Skeletal muscle satellite cell (primary cell): ENCODE measurements at regions not wholly inside any gene's neighbourhood (a gene's known extent, or its start where the extent isn't known, plus 50 kb on each side); places are given as distances from the start of the nearest gene placed in this dataset.

ENCODE experiments used
- H3K27me3 ChIP-seq: 2 replicates; pipeline ENCODE4 v1.7.0; 2013; ENCODE audit warnings: low read length; ENCODE audit not compliant: control insufficient read depth, insufficient read depth
- H3K36me3 ChIP-seq: 2 replicates; pipeline ENCODE4 v1.7.0; 2013; ENCODE audit warnings: mild to moderate bottlenecking, control low read depth, low read length; ENCODE audit not compliant: insufficient read depth
- H3K4me1 ChIP-seq: 2 replicates; pipeline ENCODE4 v1.7.0; 2013; ENCODE audit warnings: low read length; ENCODE audit not compliant: control insufficient read depth, insufficient read depth
- H3K4me2 ChIP-seq: 2 replicates; pipeline ENCODE4 v1.7.0; 2013; ENCODE audit warnings: mild to moderate bottlenecking, low read length
- H3K4me3 ChIP-seq: 2 replicates; pipeline ENCODE4 v1.7.0; 2013; ENCODE audit warnings: low read length
- H3K9ac ChIP-seq: 2 replicates; pipeline ENCODE4 v1.7.0; 2013; ENCODE audit warnings: mild to moderate bottlenecking, low read depth, low read length, moderate library complexity
- H3K9me3 ChIP-seq: replicated peaks from 2 replicates; pipeline ENCODE4 v1.7.0; 2013; ENCODE audit warnings: mild to moderate bottlenecking, control low read depth, low read length

DNA sequence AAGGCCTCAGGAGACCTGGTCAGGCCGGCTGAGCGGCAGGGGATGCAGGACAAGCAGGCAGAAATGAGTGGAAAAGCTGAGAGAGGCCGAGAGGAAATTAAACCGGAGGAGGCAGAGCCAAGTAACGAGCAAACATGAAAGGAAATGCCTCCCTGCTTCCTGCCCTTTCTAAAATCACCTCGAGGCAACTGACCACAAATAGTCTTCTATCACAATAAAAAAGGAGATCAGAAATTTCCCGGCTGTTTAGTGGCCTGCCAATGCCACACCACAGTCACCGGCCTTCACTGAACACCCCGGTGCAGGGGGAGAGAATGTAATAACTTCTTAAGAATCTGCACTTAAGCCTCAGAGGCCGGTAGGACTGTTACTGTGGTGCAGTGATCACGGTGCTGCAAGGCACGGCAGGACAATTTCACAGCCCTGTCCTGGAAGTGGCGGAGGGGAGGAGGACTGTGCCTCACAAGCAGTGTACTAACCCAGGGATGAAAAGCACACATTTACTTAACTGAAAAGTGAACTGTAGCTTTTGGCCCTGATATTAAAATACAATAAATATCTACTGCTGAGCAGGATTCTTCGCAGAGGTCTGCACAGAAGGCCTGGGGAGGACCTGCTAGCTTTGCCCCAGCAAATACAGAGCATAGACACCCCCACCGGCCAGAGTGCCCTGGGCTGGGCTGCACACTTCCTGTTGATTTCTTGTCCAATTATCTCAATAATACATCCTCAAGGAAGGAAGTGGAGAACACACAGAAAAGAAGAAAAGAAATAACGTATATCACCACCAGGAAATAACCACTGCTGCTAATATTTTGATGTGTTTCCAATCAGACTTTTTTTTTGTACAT lies 183.5 kb upstream of the NSMCE3 start:
- Histone ChIP-seq H3K27me3 (no peaks in the 10 kb centered on the region), H3K4me1 (no peaks in the 10 kb centered on the region), H3K4me2 (no peak overlapping the region), H3K9me3 (no peaks in the 10 kb centered on the region), H3K4me3 (no peak overlapping the region), H3K36me3 (no peaks in the 10 kb centered on the region), H3K9ac (no peak overlapping the region)

DNA sequence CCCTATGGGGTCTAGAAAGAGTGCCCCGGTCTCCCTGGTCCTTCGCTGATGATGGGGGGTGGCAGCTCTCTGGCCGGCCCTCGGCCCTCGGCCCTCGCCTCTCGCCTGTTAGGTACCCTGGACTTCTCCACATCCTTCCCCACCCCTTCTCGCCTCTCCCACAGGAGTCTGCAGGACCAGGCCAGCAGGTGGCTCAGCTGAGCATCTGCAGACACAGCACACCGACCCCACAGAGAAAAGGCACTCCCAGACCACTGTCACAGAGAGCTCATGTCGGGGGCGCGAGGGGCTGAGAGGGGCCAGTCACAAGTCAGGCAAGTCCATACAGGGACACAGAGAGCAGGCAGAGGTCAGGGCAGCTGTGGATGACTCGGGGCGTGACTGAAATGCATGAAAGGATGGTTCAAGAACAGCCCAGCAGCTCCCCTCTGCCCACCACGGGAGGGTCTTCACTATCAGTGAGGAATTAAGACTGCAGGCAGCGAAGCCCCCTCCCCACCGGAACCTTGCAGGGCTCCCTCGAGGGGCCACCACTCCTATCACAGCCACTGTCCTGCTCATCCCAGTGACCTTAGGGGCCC lies 181.7 kb upstream of the NSMCE3 start:
- H3K4me2 ChIP-seq = no peak overlapping the region
- no peak overlapping the region for H3K9ac ChIP-seq
- no peaks in the 10 kb centered on the region for H3K27me3 ChIP-seq
- H3K4me1 ChIP-seq = no peaks in the 10 kb centered on the region
- no peaks in the 10 kb centered on the region for H3K36me3 ChIP-seq
- no peak overlapping the region for H3K4me3 ChIP-seq
- peaks cover 4% of the 10 kb centered on the region for H3K9me3 ChIP-seq

DNA sequence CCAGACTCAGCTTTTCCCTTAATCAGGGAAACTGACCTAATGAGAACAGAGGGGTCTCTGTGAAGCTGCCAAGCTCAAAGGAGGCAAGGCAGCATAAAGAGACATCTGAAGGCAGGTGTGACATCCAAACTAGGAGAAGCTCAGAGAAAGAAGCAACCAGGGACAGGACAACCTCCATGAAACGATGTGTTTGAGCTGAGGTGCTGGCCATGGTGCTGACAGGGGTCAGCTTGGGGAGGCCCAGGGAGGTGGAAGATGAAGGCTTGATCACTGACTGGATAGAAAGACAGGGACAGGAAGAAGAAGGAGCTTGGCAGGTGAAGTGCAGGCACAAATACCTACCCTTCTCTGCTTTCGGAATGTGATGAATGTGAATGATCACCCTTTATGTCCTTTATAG lies 179.5 kb upstream of the NSMCE3 start:
- Histone ChIP-seq H3K4me1 (no peaks in the 10 kb centered on the region), H3K9me3 (peaks cover 4% of the 10 kb centered on the region), H3K36me3 (no peaks in the 10 kb centered on the region), H3K27me3 (no peaks in the 10 kb centered on the region), H3K4me2 (no peak overlapping the region), H3K4me3 (no peak overlapping the region), H3K9ac (no peak overlapping the region)

DNA sequence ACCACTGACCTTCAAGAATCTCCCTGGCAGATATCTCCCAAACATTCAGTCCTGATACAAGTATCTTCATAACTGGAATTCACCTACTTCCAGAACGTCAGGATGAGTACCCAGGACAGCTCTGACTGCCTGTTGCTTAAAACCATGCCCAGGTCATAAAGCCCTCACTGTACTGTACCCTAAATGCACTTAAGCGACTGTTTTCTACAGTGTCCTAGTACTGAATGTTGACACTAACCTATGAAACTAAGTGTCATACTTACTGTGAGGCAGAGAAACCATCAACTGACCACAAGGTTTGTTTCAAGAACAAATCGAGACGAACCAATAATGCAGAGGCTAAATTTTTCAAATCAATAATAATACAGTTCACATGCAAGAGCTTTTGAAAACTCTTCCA lies 178.7 kb upstream of the NSMCE3 start:
- Histone ChIP-seq H3K9ac (no peak overlapping the region), H3K4me2 (no peak overlapping the region), H3K4me1 (no peaks in the 10 kb centered on the region), H3K4me3 (no peak overlapping the region), H3K27me3 (no peaks in the 10 kb centered on the region), H3K9me3 (peaks cover 4% of the 10 kb centered on the region), H3K36me3 (no peaks in the 10 kb centered on the region)

DNA sequence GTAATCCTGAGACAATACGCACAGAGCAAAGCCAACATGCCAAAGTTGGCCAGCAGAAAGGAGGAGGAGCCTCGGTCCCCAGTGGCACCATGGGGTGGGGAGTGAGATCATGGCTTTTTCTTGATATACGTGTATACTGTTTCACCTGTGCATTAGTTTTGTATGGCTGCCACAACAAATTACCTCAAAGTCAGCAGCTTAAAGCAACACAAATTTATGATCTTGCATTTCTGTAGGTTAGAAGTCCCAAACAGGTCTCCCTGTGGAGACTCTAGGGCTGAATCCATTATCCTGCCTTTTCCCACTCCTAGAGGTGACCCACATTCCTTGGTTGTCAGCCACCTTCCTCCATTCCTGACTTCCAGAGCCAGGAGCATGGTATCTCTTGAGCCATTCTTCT lies 176.9 kb upstream of the NSMCE3 start:
- no peaks in the 10 kb centered on the region for H3K27me3 ChIP-seq
- no peaks in the 10 kb centered on the region for H3K36me3 ChIP-seq
- H3K4me1 ChIP-seq = no peaks in the 10 kb centered on the region
- H3K4me3 ChIP-seq = no peak overlapping the region
- H3K4me2 ChIP-seq = no peak overlapping the region
- H3K9me3 ChIP-seq = peaks cover 4% of the 10 kb centered on the region
- H3K9ac ChIP-seq = no peak overlapping the region

DNA sequence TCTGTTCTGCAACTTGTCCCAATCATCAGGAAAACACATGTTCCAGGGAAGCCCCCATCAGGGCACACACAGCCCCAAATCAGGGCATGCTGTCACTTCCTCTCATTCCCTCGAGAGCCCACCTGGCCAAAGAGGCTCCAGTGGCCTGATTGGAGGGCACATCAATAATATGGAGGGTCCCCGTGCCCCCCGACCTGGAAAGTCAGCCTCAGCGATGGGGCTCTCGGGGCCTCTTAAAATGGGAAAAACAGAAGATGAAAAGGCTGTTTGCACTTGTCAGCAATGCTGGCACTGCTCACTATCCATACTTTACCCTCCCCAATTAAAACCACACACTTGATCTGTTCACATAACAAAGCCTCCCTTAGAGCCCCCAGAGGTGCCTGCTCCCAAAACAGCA lies 172.9 kb upstream of the NSMCE3 start:
- H3K27me3 ChIP-seq = no peaks in the 10 kb centered on the region
- no peak overlapping the region for H3K4me2 ChIP-seq
- no peaks in the 10 kb centered on the region for H3K36me3 ChIP-seq
- peaks cover 9% of the 10 kb centered on the region for H3K9me3 ChIP-seq
- H3K4me1 ChIP-seq = no peaks in the 10 kb centered on the region
- no peak overlapping the region for H3K4me3 ChIP-seq
- H3K9ac ChIP-seq = no peak overlapping the region

DNA sequence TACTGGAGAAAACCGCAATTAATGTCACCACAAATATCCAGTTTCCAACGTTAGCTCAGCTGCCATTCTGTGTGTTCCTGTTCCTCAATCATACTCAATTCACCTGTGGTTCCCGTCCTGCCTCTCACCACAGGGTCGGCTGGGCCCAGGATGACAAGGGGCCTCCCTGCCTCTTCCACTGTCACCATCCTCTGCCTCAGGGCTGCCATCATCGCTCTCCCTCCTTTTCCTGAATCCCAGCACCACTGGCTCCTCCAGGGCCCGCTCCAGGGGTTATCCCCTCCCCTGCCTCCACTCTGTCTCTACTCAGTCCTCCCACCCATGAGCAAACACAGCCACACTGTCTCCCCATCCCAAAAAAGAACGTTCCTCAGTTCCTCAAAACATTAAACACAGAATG lies 170.9 kb upstream of the NSMCE3 start:
- H3K9ac ChIP-seq = no peak overlapping the region
- no peaks in the 10 kb centered on the region for H3K4me1 ChIP-seq
- no peaks in the 10 kb centered on the region for H3K36me3 ChIP-seq
- H3K27me3 ChIP-seq = no peaks in the 10 kb centered on the region
- no peak overlapping the region for H3K4me2 ChIP-seq
- H3K4me3 ChIP-seq = no peak overlapping the region
- H3K9me3 ChIP-seq = peaks cover 5% of the 10 kb centered on the region

DNA sequence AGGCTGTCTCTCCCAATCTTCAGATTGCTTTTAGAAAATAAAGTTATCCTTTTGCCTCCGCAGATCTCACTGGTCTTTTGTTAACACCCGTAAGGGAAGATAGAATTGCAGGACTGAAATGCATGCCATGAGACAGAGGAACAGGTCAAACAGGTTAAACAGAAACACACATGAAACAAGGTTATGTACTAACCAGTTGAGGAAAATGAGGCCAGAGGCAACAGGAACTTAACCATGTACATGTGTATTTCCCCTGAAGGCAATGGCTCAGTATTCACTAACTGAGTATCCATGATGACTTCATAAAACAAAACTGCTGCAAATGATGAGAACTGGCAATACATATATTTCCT lies 169.1 kb upstream of the NSMCE3 start:
- Histone ChIP-seq H3K4me1 (no peaks in the 10 kb centered on the region), H3K4me3 (no peak overlapping the region), H3K36me3 (no peaks in the 10 kb centered on the region), H3K9ac (no peak overlapping the region), H3K9me3 (peaks cover 5% of the 10 kb centered on the region), H3K27me3 (no peaks in the 10 kb centered on the region), H3K4me2 (no peak overlapping the region)

DNA sequence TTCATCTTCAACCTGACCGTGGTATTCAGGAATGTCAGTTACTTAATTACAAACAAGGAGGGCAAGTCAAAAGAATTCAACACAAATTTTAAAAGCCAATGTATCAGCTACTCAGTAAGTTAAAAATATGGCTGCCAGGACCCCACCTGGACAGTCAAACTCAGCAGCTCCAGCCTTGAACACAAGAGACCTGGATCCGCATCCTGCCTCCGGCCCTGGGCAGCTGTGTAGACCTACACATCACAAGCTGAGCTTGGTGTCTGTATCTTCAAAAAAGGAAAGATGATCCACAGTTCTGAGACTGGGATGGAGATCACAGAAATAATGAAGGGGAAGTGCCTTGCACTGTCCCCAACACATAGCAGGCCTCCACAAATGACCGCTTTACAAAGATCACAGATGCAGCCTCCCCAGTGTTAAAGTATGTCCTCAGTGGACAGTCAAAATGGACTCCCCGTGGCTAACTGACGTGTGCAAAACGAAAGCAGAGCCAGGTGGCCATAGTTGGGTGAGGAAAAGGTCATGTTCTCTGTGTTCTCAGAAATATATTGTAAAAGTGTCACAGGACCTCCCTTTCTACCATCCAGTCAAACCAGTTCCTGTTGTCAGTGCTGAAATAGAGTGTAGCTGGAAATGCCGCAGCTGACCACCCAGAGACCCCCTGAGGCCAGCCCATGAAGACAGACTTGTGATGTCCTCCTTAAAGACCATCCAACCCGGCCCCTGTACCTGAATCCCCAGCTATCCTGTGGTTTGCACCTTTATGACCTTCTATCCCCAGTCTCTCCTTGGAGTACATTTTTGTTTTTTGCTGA lies 168.5 kb upstream of the NSMCE3 start:
- no peaks in the 10 kb centered on the region for H3K27me3 ChIP-seq
- peaks cover 5% of the 10 kb centered on the region for H3K9me3 ChIP-seq
- no peak overlapping the region for H3K4me3 ChIP-seq
- no peak overlapping the region for H3K4me2 ChIP-seq
- H3K9ac ChIP-seq = no peak overlapping the region
- H3K36me3 ChIP-seq = no peaks in the 10 kb centered on the region
- no peaks in the 10 kb centered on the region for H3K4me1 ChIP-seq

DNA sequence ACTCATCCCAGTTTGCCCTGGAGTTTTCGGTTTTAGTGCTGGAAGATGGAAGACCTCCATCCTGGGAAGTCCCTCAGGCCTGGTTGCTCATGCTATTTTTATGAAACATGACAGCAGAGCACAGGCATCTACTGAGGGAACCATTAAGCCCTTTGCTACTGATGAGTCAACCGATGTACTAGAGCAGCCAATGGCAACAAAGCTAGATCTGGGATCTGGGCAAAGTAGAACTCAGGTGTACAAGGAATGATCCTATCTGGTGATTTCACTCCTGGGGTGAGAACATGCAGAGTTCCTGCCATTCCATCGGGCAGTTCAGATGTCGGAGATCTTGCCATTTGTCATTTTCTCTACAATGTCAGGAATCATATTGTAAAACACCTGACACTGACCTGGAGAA lies 166.2 kb upstream of the NSMCE3 start:
- Histone ChIP-seq H3K4me3 (no peak overlapping the region), H3K27me3 (no peaks in the 10 kb centered on the region), H3K9me3 (peaks cover 5% of the 10 kb centered on the region), H3K9ac (no peak overlapping the region), H3K36me3 (no peaks in the 10 kb centered on the region), H3K4me2 (no peak overlapping the region), H3K4me1 (no peaks in the 10 kb centered on the region)

DNA sequence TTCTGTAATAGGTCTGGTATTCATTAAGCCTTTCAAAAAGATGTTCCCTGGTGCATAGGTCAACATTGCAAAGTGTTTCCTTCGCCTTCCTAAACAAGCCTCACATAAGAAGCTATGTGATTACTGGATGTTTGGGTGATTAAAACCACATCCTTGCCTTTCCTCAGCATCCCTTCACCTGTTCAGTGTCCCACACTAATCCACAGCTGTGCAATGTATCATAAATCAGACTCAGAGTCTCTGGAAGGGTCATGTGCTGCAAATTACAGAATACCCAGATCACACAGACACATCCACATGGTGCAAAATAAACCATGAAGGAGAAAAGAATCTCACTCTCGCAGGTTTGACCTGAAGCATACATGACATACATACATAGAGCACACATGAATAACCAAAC lies 164.7 kb upstream of the NSMCE3 start:
- Histone ChIP-seq H3K9me3 (peaks cover 4% of the 10 kb centered on the region), H3K36me3 (no peaks in the 10 kb centered on the region), H3K4me3 (no peak overlapping the region), H3K27me3 (no peaks in the 10 kb centered on the region), H3K4me1 (no peaks in the 10 kb centered on the region), H3K9ac (no peak overlapping the region), H3K4me2 (no peak overlapping the region)
